SH-SY5Y (cell line): ENCODE measurements at regions not wholly inside any gene's neighbourhood (a gene's known extent, or its start where the extent isn't known, plus 50 kb on each side); places are given as distances from the start of the nearest gene placed in this dataset.

ENCODE experiments used
- GATA2 ChIP-seq: IDR thresholded peaks from 2 replicates; pipeline ENCODE4 v1.6.1; 2011; ENCODE audit warnings: mild to moderate bottlenecking, low read depth, low read length
- GATA3 ChIP-seq: IDR thresholded peaks from 2 replicates; pipeline ENCODE4 v1.6.1; 2011; ENCODE audit warnings: low read depth, mild to moderate bottlenecking, low read length, moderate library complexity

DNA sequence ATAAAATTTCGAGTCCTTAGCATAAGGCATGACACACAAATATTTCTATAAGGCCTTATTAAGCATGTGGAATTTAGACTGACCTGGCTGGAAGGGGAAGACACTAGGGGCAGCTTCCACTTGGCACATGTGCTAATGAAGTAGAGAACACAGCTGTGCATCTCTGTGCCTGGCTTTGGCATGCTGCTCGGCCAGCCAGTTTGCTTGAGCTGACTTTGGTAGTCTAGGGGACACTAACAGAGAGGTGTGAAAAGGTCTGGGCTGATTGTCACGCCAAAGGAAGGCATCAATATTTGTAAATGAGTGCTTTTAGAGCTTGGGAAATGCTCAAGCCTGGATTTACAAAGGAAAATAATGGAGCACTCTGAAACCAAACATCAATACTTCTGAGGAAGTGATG, 723.7 kb downstream of the PRELID2 start:
- TF ChIP-seq GATA3 (no peak), GATA2 (no peak)

DNA sequence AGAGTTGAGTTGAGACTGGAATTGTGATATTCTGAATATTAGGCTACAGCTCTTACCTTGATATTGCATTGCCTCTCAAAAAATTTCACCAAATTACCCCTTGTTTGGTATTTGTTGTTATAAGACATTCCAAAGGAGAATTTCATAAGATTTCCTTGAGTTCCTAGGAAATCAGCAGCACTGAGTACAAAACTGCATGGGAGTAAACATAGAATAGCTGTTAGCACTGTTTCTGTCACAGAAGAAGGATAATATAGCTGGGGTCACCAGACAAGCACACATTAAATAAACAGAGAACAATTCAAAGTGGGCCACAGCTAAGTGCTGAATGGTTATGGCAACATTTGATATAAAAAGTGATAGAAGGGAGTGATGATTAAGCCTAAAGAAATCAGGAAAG, 724.3 kb downstream of the PRELID2 start:
- TF ChIP-seq GATA2, result no peak
- no peak for TF ChIP-seq GATA3

DNA sequence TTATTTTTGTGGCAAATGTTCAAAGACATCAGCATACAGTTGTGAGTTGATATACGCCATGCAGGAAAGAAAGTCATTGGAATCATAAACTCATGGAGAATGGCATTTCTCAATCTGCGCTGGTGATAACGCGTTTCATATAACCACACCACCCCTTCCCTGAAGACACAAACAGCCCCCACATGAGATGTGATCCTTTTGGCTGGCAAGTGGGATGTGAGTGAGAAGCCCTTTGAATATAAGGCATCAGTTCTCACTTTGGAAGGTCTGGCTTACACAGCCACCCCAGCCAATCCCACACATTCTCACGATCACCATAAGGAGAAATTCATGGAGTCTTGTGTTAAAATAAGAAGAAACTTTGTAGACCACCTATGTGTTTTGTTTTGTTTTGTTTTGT, 725.0 kb downstream of the PRELID2 start:
- TF ChIP-seq GATA3 (no peak), GATA2 (no peak)

DNA sequence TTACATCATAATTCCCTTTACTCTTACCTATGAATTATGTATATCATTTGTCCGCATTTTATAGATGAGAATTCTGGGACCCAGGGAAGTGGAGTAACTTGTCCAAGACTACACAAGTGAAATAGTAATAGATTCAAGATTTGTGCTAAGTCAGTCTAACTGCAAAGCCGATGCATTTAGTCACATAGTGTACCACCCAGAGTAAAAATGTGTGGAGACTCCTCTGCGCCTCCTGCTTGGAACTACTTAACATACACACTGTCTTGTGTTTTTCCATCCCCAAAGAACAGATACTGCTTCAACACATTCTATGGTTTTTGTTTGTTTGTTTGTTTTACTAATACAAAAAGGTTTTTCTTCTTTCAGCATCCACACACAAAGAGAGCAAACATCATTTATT, 729.8 kb downstream of the PRELID2 start:
- TF ChIP-seq GATA3 (no peak), GATA2 (no peak)

DNA sequence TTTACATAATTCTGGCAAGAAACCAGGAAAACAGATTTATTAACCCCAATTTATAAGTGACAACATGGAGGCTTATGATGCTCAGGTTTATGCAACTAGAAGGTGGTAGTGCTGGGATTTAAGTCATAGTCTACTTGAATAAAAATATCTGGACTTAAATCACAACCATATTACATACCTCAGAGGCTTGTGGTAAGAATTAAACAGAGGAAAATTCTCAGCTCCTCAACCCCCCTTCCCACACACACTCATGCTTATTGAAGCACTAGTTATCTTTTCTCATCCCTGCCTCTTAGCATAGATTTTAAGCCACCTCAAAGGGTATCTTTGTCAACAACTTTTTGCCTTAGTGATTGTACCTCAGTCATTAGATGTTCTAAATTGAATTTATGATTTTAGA, 731.0 kb downstream of the PRELID2 start:
- TF ChIP-seq GATA3, result no peak
- TF ChIP-seq GATA2, result no peak

DNA sequence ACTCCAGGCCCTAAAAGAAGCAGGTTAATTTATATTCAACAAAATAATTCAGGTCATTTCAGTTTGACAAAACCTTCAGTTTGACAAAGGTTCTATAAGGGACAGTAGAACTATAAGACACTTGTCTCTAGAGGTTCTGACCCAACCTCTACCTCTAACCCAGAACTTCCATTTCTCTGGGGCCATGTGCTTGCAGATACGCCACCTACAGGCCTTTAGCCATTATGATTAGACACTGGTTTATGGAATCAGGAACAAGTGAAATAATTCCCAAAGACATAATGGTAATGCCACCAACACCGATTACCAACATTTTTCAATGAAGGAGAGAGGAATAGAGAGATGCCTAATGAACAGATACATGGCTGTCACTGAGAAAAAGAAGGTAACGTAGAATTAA, 733.9 kb downstream of the PRELID2 start:
- TF ChIP-seq GATA3 (no peak), GATA2 (no peak)

DNA sequence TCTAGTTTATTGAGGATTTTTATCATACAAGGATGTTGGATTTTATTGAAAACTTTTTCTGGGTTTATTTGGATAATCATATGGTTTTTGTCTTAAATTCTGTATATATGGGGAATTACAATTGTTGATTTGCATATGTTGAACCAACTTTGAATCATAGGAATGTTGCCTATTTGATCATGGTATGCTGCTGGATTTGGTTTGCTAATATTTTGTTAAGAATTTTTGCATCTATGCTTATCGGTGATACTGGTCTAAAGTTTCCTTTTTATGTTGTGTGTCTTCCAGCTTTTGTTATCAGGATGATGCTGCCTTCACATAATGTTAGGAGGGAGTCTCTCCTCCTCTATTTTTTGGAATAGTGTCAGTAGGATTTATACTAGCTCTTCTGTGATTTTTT, 745.0 kb downstream of the PRELID2 start:
- TF ChIP-seq GATA3, result no peak
- no peak for TF ChIP-seq GATA2

DNA sequence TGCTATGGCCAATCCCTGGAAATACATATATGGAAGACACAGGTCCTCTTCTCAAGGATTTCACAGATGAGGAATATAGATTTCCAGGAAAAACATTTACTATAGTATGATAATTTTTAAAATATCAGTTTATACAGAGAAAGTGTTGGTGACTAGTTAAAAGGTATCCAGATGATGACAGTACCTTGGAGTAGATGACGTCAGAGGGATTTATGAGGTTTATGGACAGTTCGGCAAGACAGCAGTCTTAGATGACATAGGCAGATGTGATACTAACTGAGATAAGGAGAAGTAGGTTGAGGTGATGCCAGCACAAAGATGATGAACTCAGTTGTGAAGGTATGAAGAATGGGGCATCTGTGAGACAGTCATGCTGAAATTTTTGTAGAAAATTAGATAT, 750.3 kb downstream of the PRELID2 start:
- no peak for TF ChIP-seq GATA2
- no peak for TF ChIP-seq GATA3

DNA sequence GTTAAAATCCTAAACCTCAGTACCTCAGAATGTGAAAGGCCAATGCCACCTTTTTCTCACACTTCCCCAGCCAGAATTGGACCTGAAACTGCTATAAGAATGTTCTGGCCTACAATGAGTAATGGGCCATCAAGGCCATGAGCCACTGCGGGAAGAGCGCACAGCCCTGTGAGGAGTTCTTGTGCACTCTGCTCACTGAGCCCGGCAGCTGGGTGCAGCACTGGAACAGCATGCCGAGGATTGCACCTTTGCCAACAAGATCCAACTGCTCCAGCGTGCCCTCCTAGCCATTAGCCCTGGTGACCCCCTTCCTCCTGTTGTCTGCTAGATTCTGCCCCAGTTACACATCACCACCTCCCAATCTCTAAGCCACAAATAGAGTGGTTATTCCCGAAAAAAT, 758.1 kb downstream of the PRELID2 start:
- TF ChIP-seq GATA2 (no peak), GATA3 (no peak)

DNA sequence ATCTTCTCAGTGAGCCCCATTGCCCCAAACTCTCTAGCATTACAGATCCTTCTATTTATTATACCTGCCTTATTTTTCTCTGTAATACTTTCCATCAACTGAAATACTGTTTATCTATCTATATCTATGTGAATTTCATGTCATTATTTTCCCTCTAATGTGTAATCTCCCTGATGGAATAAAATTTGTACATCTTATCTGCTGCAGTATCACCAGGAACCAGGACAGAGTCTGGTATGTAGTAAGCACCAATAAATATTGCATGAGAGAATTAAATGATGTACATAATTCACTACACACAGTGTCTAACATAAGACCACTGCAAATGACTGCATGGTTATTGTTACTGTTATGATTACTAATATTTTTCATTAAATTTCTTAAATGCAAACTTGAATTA, 759.1 kb downstream of the PRELID2 start:
- no peak for TF ChIP-seq GATA2
- peak; percentile 73 for TF ChIP-seq GATA3

DNA sequence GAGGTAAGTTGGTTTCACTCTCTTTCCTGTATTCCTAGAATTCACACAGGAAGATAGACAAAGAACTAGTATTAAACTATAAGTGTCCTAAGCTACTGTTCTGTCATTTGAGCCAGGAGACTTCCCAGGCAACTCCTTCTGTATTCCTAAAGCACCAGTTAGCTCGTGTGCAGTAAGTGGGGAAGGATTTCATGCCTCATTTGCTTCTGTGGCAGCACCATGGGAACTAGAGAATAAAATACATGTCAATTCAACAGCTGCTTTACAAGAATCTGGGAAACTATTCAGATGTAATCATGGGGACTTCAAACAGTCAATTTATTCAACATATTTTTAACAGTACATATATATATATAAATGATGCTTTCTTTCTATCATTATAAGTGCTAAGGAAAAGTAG, 762.3 kb downstream of the PRELID2 start:
- no peak for TF ChIP-seq GATA2
- TF ChIP-seq GATA3, result no peak

DNA sequence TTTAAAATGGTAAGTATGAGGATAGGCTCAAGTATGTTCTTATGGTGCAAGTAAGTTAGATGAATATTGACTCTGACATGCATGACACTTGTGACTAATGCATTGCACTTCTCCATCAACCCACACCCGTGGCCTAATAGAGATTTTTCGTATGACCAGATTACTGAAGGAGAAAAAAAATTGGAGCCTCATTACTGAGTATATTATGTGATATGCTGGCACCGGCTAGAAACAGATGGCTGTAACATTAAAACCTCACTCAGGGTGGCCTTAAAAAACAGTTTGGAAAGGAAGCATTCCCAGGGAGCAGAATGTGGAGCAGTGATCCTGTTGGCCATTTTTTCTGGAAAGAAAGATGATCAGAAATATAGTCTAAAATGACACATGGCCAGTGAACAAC, 766.4 kb downstream of the PRELID2 start:
- no peak for TF ChIP-seq GATA2
- TF ChIP-seq GATA3, result no peak

DNA sequence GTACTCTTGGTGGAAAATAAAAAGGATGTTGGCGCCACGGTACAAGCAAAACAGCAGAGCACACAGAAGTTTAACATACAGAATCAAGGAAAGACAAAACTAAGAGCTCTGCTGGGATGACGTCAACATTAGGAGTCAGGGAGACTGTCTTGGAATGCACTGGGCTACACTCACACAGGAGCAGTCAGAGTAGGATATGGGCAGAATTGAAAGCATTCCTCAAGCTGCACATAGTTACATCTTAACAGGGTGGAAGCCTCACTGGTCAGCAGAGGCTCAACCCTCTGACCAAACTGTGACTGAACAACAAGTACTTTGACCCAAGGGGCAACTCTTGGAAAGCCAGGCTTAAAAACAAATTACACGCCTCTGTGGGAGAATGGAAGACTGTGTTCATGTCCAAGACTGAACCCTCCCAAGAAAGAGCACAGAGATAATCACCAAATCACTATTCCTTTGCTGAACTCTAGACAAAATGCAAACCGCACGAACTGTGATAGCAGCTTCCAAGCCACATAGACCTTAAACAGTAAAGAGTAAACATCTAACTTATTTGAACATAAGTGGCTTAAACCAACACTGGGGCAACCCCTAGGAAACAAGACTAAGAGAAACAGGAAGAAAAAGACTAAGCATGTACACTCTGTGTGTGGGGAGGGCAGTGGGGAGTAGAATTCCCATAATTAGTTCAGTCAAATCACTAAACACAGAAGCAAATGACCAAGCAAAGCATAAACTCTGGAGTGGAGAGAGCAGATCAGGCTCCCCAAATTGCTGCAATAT, 772.7 kb downstream of the PRELID2 start:
- TF ChIP-seq GATA2 (no peak), GATA3 (no peak)

DNA sequence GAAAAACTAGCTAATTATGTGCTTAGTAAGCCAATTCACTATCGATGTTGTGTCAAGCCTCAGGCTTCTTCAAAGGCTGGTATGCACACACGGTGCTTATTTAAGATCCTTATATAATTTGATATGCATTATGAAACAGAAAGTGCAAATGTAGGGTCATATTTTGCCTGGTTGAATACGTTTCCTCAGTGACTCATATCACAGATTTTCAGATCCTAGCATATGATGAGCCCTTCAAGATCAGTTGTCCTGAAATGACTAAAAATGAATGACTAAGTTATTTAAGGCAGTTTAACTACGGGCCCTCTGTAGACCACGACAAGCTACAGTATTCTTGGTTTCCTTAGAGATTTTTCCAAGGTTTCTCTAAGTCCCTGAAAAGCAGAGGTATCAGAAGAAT, 778.3 kb downstream of the PRELID2 start:
- TF ChIP-seq GATA2, result no peak
- TF ChIP-seq GATA3, result no peak

DNA sequence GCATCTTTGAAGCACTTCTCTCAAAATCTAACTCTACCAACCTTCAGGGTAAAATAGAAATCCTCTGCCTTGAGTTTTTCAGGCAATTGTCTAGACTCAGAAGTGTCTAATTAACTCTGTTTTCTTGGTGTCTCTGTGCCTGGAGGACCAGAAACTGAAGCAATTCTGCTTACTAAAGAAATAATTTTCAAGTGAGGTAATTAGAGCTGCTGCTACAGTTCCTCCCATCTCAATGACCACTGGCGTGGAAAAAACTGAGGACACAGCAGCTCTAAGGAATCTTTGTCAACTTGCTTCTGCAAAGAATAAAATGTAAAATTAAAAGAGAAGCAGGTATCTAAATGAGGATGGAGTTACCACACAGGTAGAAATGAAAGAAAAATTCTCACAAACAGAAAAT, 785.0 kb downstream of the PRELID2 start:
- TF ChIP-seq GATA2, result no peak
- TF ChIP-seq GATA3, result no peak

DNA sequence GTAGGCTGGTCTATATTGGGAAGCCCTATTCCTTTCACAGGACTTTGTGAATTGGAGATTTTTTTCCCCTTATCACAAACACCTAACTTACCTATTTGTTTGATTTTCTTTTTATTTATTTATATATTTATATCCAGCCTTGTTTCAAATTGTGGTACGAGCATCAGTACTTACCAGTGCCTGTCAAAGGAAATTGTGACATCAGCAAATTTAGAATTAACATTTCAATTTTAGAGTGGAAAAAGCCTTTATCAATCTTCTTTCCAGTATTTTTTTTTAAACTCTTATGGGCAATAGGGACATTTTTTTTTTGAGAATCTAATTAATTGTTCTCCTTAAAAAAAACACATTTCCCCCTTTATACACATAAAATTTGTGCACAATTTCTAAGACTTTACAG, 790.2 kb downstream of the PRELID2 start:
- TF ChIP-seq GATA3 (no peak), GATA2 (no peak)
